IPS DF 6.9 (cell line): ENCODE measurements at regions not wholly inside any gene's neighbourhood (a gene's known extent, or its start where the extent isn't known, plus 50 kb on each side); places are given as distances from the start of the nearest gene placed in this dataset.

Experiments used
- DNase-seq: peaks from one replicate; pipeline ENCODE4 v3.0.0-alpha.2; 2013; ENCODE audit warnings: low read depth, low spot score
- H3K27ac ChIP-seq: one replicate; pipeline ENCODE4 v1.5.1; 2013; ENCODE audit warnings: low read length, control low read depth
- H3K27me3 ChIP-seq: 2 replicates; pipeline ENCODE4 v1.6.1; 2013; ENCODE audit warnings: mild to moderate bottlenecking, low read length; ENCODE audit not compliant: control insufficient read depth, insufficient read depth
- H3K36me3 ChIP-seq: 2 replicates; pipeline ENCODE4 v1.6.1; 2013; ENCODE audit warnings: low read length; ENCODE audit not compliant: control insufficient read depth, insufficient read depth
- H3K4me1 ChIP-seq: 2 replicates; pipeline ENCODE4 v1.6.1; 2013; ENCODE audit warnings: low read length; ENCODE audit not compliant: control insufficient read depth, insufficient read depth
- H3K4me3 ChIP-seq: 2 replicates; pipeline ENCODE4 v1.5.1; 2013; ENCODE audit warnings: mild to moderate bottlenecking, low read length
- H3K9me3 ChIP-seq: 2 replicates; pipeline ENCODE4 v1.6.1; 2013; ENCODE audit warnings: low read length, inconsistent platforms; ENCODE audit not compliant: control insufficient read depth, insufficient read depth
- WGBS: extraction: QIAGEN DNeasy Blood & Tissue Kit; methylation state at CpG from one replicate; pipeline ENCODE4 v1.1.7; 2013; ENCODE audit warnings: mixed read lengths, missing lambda C conversion rate; ENCODE audit not compliant: insufficient read length, insufficient coverage; 5-methylcytosine and 5-hydroxymethylcytosine counted together

DNA sequence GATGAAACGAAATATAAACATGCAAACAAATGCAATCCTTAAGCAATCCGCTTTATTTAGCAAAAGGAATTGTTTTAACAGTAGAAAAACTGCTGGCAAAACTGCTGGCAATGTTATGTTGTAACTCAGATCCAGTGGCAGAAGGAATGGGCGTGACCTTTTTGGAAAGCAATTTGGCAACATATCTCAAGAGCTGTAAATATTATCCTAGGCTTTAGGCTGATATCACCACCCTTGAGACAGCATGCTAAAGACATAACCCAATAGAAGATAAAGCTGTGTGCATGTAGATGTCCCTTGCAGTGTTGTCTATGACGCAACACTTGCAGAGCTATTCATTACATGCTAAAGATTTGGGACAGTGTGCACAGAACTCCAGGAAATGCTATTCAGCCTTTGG is 138.5 kb downstream of the DICER1 start:
- Histone ChIP-seq H3K4me3 (no peak overlapping the region), H3K36me3 (no peaks in the 10 kb centered on the region), H3K27ac (no peak overlapping the region), H3K4me1 (no peaks in the 10 kb centered on the region), H3K9me3 (peaks cover 1% of the 10 kb centered on the region; the same call in 1 of the 2 replicates), H3K27me3 (no peaks in the 10 kb centered on the region)
- no peak for DNase-seq
- no CpG with 5 or more reads among the region's 4 CpGs for WGBS

GRCh38 chr14:95015046-95015445 is 142.3 kb downstream of the DICER1 start:
- no CpG with 5 or more reads among the region's 1 CpG for WGBS
- Histone ChIP-seq H3K27ac (no peak overlapping the region), H3K36me3 (no peaks in the 10 kb centered on the region)

GRCh38 chr14:95014036-95014435 is 143.3 kb downstream of the DICER1 start:
- no peaks in the 10 kb centered on the region for H3K4me1 ChIP-seq
- no peaks in the 10 kb centered on the region for H3K36me3 ChIP-seq
- WGBS, result no CpG with 5 or more reads among the region's 7 CpGs
- peaks cover 1% of the 10 kb centered on the region; the same call in 1 of the 2 replicates for H3K9me3 ChIP-seq
- H3K27ac ChIP-seq, result no peak overlapping the region
- no peaks in the 10 kb centered on the region for H3K27me3 ChIP-seq
- H3K4me3 ChIP-seq, result no peak overlapping the region
- no peak for DNase-seq

More at GRCh38 chr14:95015046-95015445, 142.3 kb downstream of the DICER1 start:
- H3K9me3 ChIP-seq, result peaks cover 1% of the 10 kb centered on the region; the same call in 1 of the 2 replicates
- no peak overlapping the region for H3K4me3 ChIP-seq
- H3K4me1 ChIP-seq, result no peaks in the 10 kb centered on the region
- no peak for DNase-seq
- no peaks in the 10 kb centered on the region for H3K27me3 ChIP-seq

- Histone ChIP-seq H3K4me3 (no peak overlapping the region), H3K9me3 (peaks cover 1% of the 10 kb centered on the region; the same call in 1 of the 2 replicates), H3K27me3 (no peaks in the 10 kb centered on the region), H3K4me1 (no peaks in the 10 kb centered on the region), H3K27ac (no peak overlapping the region), H3K36me3 (no peaks in the 10 kb centered on the region)
- WGBS, result no CpG with 5 or more reads among the region's 16 CpGs
- DNase-seq, result no peak
These were observed 145.8 kb downstream of the DICER1 start for GRCh38 chr14:95011445-95012006.

GRCh38 chr14:95008445-95009217 is 148.7 kb downstream of the DICER1 start:
- Histone ChIP-seq H3K36me3 (no peaks in the 10 kb centered on the region), H3K27ac (no peak overlapping the region)

GRCh38 chr14:95007921-95008320 is 149.4 kb downstream of the DICER1 start:
- no CpG with 5 or more reads among the region's 7 CpGs for WGBS
- no peak for DNase-seq
- no peaks in the 10 kb centered on the region for H3K4me1 ChIP-seq
- H3K4me3 ChIP-seq, result no peak overlapping the region
- no peaks in the 10 kb centered on the region for H3K27me3 ChIP-seq
- no peak overlapping the region for H3K27ac ChIP-seq
- no peaks in the 10 kb centered on the region for H3K9me3 ChIP-seq
- no peaks in the 10 kb centered on the region for H3K36me3 ChIP-seq

More at GRCh38 chr14:95008445-95009217, 148.7 kb downstream of the DICER1 start:
- Histone ChIP-seq H3K4me3 (no peak overlapping the region), H3K27me3 (no peaks in the 10 kb centered on the region), H3K4me1 (no peaks in the 10 kb centered on the region), H3K9me3 (no peaks in the 10 kb centered on the region)
- WGBS, result no CpG with 5 or more reads among the region's 15 CpGs
- DNase-seq, result no peak

DNA sequence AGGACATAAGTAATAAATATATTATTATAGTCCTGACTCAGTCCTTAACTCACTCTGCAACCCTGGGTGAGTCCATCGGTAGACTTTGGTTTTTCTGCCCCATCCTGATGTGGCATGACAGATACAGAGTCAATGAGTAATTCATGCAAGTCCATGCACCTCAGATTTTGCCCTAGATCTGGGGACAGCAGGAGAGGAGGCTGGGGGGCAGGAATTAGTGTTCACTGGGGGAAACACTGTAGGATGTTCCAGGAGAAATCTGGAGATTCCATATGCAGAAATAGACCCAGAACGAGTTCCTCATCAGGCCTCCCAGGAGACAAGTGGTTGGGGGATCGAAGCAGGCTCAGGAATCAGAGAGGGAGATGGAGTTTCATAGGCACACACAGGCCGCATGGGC is 150.8 kb downstream of the DICER1 start:
- Histone ChIP-seq H3K27ac (no peak overlapping the region), H3K4me1 (no peaks in the 10 kb centered on the region), H3K27me3 (no peaks in the 10 kb centered on the region), H3K36me3 (no peaks in the 10 kb centered on the region), H3K9me3 (no peaks in the 10 kb centered on the region), H3K4me3 (no peak overlapping the region)
- no CpG with 5 or more reads among the region's 4 CpGs for WGBS
- DNase-seq, result no peak

DNA sequence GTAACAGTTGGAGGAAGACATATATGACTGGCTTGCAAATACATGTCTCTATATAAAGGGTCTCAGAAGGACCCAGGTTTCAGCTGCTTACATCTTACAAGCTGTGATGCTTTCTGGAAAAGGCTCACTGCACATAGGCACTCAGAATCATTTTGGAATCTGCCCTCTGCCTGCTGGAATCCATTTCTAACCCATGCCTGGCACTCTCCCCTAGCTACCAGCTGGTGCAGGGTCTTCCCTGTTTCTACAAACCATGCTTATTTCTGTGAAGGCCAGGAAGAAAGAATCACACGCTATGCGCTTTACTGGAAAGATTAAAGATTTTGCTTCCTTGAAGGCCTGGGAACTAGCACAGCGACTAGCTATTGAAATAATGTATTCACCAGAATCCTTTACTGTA is 151.3 kb downstream of the DICER1 start:
- Histone ChIP-seq H3K4me1 (no peaks in the 10 kb centered on the region), H3K36me3 (no peaks in the 10 kb centered on the region), H3K27me3 (no peaks in the 10 kb centered on the region), H3K9me3 (no peaks in the 10 kb centered on the region), H3K27ac (no peak overlapping the region), H3K4me3 (no peak overlapping the region)
- WGBS, result no CpG with 5 or more reads among the region's 3 CpGs
- no peak for DNase-seq

DNA sequence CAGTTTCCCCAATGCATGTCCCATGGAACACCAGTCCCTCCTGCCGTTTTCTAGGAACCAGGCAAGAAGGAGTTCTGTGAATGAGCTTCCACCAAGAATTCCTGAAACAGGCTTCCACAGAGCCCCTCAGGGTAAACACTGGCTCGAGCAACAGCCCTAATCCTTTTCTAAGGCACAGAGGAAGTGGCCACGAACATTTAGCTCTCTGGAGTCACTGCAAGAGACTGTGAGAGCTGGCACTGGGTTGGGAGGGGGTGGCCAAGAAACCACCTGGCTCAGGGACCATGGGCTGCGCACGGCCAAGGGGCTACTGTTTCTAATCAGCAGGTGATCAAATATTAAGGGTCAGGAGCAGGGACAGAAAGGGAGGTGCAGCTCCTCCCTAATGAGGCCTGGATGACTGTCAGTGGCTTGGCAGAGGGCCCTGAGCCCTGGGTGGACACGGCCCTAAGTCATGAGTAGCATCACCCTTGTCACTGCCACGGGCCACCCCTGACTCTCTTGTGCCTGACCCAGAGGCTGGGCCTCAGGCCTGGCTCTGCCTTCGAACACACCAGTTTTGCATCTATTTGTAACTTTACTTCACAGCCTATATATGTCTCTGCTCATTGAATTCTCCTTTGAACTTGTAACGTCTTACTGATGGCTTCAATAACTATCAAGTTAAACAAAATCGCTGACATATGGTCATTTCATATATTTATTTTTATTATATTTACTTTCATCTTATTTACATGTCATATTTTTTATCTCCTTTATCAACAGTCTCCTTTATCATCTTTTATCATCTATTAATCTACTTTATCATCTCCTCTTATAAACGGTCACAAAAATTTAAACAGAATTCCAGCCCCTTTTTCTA is 154.0 kb downstream of the DICER1 start:
- Histone ChIP-seq H3K27ac (no peak overlapping the region), H3K27me3 (no peaks in the 10 kb centered on the region), H3K36me3 (no peaks in the 10 kb centered on the region), H3K9me3 (no peaks in the 10 kb centered on the region), H3K4me1 (peaks cover 3% of the 10 kb centered on the region), H3K4me3 (no peak overlapping the region)
- 100% methylated on average over 2 of the region's 11 CpGs for WGBS
- no peak for DNase-seq

GRCh38 chr14:94998685-94999084 is 158.6 kb downstream of the DICER1 start:
- Histone ChIP-seq H3K36me3 (no peaks in the 10 kb centered on the region), H3K27ac (no peak overlapping the region), H3K4me3 (no peak overlapping the region), H3K9me3 (no peaks in the 10 kb centered on the region), H3K27me3 (no peaks in the 10 kb centered on the region), H3K4me1 (peaks cover 3% of the 10 kb centered on the region)
- DNase-seq, result peak; percentile 25
- no CpG with 5 or more reads among the region's 10 CpGs for WGBS
